HUES6 (cell line): ENCODE measurements at regions not wholly inside any gene's neighbourhood (a gene's known extent, or its start where the extent isn't known, plus 50 kb on each side); places are given as distances from the start of the nearest gene placed in this dataset.

Source experiments
- H3K27ac ChIP-seq: 2 replicates; pipeline ENCODE4 v1.7.0; 2013; ENCODE audit warnings: low read depth, mild to moderate bottlenecking, low read length, inconsistent platforms
- H3K27me3 ChIP-seq: 2 replicates; pipeline ENCODE4 v1.6.1; 2013; ENCODE audit warnings: low read length; ENCODE audit not compliant: control insufficient read depth, insufficient read depth
- H3K36me3 ChIP-seq: 2 replicates; pipeline ENCODE4 v1.6.1; 2013; ENCODE audit warnings: low read length; ENCODE audit not compliant: control insufficient read depth, insufficient read depth
- H3K4me1 ChIP-seq: 2 replicates; pipeline ENCODE4 v1.6.1; 2013; ENCODE audit warnings: low read length; ENCODE audit not compliant: control insufficient read depth, insufficient read depth
- H3K4me3 ChIP-seq: 2 replicates; pipeline ENCODE4 v1.5.1; 2013; ENCODE audit warnings: low read depth, low read length
- H3K9ac ChIP-seq: one replicate; pipeline ENCODE4 v1.6.1; 2013; ENCODE audit warnings: mild to moderate bottlenecking, low read length
- H3K9me3 ChIP-seq: 2 replicates; pipeline ENCODE4 v1.6.1; 2013; ENCODE audit warnings: low read depth, low read length; ENCODE audit not compliant: control insufficient read depth, insufficient read depth

DNA sequence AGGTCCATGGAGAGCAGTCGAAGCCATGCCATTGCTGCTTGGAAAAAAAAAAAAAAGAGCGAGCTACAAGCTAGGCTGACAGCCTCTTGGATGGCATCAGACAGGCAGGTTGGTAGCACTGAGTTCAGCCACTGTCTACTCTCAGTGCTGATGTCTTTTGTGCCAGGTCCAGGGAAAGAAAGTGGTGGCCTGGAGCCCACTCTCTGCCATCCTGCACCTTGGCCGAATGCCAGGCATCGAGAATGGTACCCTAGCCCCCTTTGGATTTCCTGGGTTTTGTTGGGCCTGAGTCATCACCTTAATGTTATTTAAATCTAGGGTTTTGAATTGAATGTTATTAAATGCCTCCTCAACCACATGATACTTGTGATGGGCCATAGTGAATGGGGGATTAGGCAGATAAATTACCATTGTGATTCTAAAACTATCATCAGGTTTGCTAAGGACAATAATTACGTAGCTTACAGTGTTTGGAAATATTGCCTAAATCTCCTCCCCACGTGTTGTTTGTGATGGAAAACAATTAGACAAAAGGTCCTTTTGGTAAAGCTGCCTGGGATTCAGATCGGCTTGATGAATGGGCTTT is 195.7 kb upstream of the GPR26 start:
- Histone ChIP-seq H3K9me3 (no peaks in the 10 kb centered on the region), H3K4me1 (peaks cover 13% of the 10 kb centered on the region), H3K27me3 (no peaks in the 10 kb centered on the region), H3K4me3 (no peak overlapping the region), H3K36me3 (no peaks in the 10 kb centered on the region), H3K27ac (no peak overlapping the region), H3K9ac (no peak overlapping the region)

DNA sequence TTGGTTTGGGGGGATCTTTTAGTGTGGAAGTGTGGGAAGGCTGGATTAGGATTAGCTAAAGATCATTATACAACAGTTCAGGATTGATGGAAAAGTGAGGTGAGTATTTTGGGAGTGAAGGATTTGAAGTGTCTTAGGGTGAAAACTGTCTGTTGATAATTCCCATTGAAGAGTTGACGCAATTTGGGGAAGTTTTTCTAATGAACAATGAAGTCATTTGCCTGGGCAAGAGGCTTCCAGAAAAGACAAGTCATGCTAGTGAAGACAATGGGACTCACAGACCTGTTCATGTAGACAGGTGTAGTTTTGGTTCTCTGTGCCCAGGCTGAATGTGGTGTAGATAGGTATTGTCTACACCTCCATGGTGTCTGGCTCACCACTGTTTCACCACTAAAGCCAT is 194.3 kb upstream of the GPR26 start:
- no peak overlapping the region for H3K27ac ChIP-seq
- no peak overlapping the region for H3K9ac ChIP-seq
- H3K27me3 ChIP-seq, result no peaks in the 10 kb centered on the region
- no peaks in the 10 kb centered on the region for H3K9me3 ChIP-seq
- H3K4me1 ChIP-seq, result peaks cover 13% of the 10 kb centered on the region
- no peak overlapping the region for H3K4me3 ChIP-seq
- no peaks in the 10 kb centered on the region for H3K36me3 ChIP-seq

DNA sequence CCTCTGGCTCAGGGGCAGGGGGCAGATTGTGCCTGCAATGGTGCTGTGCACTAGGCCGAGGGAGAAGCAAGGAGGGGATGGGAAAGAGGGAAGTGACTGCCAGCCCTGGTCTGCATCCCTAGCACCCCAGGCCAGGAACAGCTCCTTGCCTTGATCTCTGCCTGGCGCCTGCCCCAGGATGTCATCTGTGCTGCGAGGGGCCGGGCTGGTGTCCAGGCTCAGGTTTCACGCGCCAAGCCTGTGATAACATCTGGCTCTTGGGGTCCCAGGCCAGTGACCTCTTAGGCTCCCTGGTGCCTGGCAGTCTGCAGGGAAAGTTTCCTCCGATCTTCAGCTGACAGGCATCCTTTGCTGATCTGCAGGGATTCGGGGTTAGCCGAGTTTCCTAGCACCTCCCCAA is 193.5 kb upstream of the GPR26 start:
- peaks cover 13% of the 10 kb centered on the region for H3K4me1 ChIP-seq
- no peak overlapping the region for H3K27ac ChIP-seq
- no peak overlapping the region for H3K4me3 ChIP-seq
- H3K9me3 ChIP-seq, result no peaks in the 10 kb centered on the region
- no peak overlapping the region for H3K9ac ChIP-seq
- H3K27me3 ChIP-seq, result no peaks in the 10 kb centered on the region
- H3K36me3 ChIP-seq, result no peaks in the 10 kb centered on the region

DNA sequence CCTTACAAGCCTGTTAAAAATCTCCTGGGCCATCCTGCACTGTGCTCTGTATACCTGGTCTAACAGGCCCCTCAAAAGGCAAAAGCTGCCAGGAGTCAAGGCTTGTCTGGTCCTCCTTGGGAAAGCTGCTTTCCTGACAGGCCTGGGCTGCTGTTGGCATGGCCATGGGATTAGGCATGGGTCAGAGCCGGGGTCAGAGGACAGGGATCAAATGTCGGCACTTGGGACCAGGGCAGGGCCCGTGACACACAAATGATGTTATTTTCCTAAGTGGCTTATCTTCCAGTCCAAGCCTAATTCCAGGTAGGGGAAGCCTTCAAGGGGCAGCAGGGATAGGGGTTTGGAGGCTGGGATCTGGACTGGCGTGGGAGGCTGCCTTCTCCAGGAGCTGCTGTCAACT is 191.5 kb upstream of the GPR26 start:
- Histone ChIP-seq H3K36me3 (no peaks in the 10 kb centered on the region), H3K27me3 (no peaks in the 10 kb centered on the region), H3K27ac (no peak overlapping the region), H3K9ac (no peak overlapping the region), H3K9me3 (no peaks in the 10 kb centered on the region), H3K4me3 (no peak overlapping the region), H3K4me1 (peaks cover 22% of the 10 kb centered on the region)

DNA sequence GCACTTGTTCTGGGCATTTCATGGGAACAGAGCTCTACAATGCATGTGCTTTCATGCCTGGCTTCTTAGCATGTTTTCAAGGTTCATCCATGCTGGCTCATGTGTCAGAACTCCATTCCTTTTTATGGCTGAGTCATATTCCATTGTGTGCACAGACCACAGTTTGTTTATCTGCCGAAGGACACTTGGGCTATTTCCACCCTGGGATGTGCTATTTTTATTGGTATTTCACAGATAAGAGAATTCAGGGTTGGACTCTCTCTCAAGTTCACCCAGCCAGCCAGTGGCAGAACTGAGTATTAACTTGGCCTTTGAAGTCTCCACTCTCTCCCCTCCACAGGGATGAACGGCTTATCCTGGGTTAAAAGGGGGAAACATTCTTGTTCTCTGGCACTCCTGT is 190.7 kb upstream of the GPR26 start:
- H3K9me3 ChIP-seq, result no peaks in the 10 kb centered on the region
- no peak overlapping the region for H3K9ac ChIP-seq
- peaks cover 15% of the 10 kb centered on the region for H3K4me1 ChIP-seq
- no peaks in the 10 kb centered on the region for H3K27me3 ChIP-seq
- no peaks in the 10 kb centered on the region for H3K36me3 ChIP-seq
- H3K4me3 ChIP-seq, result no peak overlapping the region
- H3K27ac ChIP-seq, result no peak overlapping the region

DNA sequence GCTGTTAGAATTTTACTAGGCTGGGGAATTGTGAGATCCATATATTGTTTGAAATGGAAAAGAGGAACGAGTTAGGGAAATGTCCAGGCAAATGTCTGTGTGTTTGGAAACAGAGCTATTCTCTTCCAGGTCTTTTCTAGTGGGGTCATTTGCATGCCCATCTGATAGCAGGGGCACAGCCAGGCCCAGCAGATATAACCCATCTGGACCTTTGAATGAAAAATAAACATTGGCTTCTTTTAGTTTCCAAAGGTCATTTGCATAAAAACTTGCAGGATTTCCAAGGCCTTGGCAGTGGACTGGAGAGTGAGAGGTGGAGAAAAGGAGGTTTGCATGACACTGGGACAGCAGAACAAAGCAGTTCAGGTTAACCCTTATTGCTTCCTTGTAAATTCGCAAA is 188.0 kb upstream of the GPR26 start:
- Histone ChIP-seq H3K4me3 (no peak overlapping the region), H3K27ac (no peak overlapping the region), H3K9me3 (no peaks in the 10 kb centered on the region), H3K36me3 (no peaks in the 10 kb centered on the region), H3K4me1 (peaks cover 10% of the 10 kb centered on the region; the same call in 1 of the 2 replicates), H3K27me3 (no peaks in the 10 kb centered on the region), H3K9ac (no peak overlapping the region)

DNA sequence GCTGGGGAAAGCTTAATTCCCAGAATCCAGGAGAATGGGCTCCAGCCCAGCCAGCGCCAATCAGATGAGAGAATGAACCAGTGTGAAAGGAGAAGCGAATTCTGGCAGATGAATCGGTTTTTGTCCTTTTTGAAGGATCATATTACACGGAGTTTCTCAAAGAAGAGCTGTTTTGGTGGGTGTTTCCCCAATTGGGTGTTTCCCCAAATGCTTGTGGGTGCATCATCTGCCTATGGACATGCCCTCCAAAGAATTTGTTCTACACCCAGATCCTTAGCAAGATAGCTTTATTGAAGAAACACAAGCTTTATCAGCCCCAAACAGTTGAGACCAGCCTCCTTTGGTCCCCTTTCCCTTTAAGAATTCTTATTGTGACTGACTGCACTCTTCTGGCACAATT is 186.5 kb upstream of the GPR26 start:
- Histone ChIP-seq H3K27me3 (no peaks in the 10 kb centered on the region), H3K9ac (no peak overlapping the region), H3K9me3 (no peaks in the 10 kb centered on the region), H3K27ac (no peak overlapping the region), H3K36me3 (no peaks in the 10 kb centered on the region), H3K4me3 (no peak overlapping the region), H3K4me1 (0 out of 2 replicates have a peak, but pooled peaks cover 9% of the 10 kb centered on the region)

DNA sequence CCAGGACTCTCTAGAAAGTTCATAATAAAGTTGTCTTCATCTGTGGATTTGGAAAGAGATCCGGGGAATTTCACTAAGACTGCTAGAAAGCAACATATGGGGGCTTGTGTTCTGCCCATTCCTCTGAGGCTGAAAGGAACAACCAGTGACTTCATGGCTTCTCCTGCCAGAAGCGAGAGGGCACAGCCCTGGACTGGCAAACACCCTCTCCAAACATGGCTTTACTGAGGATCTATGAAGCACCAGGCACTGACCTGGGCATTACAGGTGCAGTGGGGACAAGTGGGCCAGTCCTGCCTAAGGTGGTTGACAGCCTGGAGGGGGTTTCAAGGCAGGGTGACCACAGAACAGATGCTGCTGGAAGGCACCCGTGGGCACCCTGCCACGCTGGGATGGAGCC is 185.8 kb upstream of the GPR26 start:
- Histone ChIP-seq H3K27me3 (no peaks in the 10 kb centered on the region), H3K4me3 (no peak overlapping the region), H3K4me1 (0 out of 2 replicates have a peak, but pooled peaks cover 9% of the 10 kb centered on the region), H3K9ac (no peak overlapping the region), H3K9me3 (no peaks in the 10 kb centered on the region), H3K27ac (no peak overlapping the region), H3K36me3 (no peaks in the 10 kb centered on the region)

DNA sequence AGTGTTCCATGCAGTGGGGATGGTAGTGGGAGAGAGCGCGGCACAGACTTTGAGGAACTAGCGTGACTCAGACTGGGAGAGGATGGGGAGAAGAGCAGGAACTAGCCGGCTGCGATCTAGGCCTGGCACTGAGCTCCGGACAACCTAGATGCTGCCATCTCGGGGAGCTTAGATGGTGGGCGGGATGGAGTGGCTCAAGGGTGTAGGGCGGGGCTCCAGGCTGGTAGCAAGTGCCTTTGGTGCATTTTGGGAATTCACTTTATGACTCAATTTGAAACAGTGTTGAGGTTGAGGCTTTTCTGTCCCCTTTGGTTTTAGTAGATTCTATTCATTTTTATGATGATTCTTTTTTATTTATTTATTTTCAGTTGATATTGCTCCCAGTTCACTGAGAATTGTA is 185.3 kb upstream of the GPR26 start:
- no peak overlapping the region for H3K9ac ChIP-seq
- H3K4me1 ChIP-seq, result 0 out of 2 replicates have a peak, but pooled peaks cover 9% of the 10 kb centered on the region
- no peak overlapping the region for H3K27ac ChIP-seq
- H3K9me3 ChIP-seq, result no peaks in the 10 kb centered on the region
- no peaks in the 10 kb centered on the region for H3K27me3 ChIP-seq
- H3K36me3 ChIP-seq, result no peaks in the 10 kb centered on the region
- no peak overlapping the region for H3K4me3 ChIP-seq

DNA sequence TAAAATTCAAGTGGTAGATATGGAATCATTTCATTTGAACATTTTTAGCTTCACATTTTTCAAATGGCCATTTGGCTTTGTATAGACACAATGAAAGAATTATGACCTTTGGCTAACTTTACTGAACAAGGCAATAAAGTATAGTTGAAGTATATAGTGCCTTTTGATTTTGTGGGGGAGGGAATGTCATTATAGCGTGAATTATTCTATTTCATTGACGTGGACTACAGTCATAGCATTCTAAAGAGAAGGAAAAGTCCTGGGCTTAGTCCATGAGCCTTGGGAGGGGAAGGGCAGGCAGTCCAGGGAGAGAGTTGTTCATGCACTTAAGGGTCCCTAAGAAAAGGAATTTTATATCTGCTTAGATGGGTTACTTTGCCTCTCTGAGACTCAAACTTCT is 181.4 kb upstream of the GPR26 start:
- no peaks in the 10 kb centered on the region for H3K36me3 ChIP-seq
- no peaks in the 10 kb centered on the region for H3K9me3 ChIP-seq
- no peak overlapping the region for H3K27ac ChIP-seq
- H3K9ac ChIP-seq, result no peak overlapping the region
- peaks cover 9% of the 10 kb centered on the region; the same call in 1 of the 2 replicates for H3K4me1 ChIP-seq
- no peaks in the 10 kb centered on the region for H3K27me3 ChIP-seq
- H3K4me3 ChIP-seq, result no peak overlapping the region

DNA sequence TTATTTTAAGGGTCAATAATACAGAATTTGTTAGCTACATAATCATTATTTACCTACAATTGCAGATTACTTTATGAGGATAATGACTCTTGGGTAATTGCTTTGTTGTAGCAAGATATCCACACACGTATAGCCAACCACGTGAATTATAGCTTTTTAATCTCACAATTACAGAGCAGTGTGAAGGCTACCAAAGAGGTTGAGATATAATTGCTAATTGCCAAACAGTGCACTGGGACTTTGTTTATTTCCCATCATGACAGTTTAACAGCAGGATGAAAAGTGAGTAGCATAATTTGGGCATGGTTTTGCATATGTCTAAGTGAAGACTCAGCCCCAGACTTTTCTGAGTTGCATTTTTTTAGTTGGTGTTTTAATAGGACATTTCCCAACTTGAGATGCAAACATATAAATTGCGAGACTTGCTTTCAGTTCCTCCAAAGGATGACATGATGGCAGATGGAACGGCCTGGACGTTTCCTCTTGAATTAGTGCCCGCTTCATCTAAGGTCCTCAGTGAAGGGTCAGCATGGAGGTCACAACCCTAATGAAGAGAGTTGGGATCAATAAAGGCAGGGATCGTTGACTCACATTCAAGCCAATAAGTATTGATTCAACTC is 180.7 kb upstream of the GPR26 start:
- Histone ChIP-seq H3K36me3 (no peaks in the 10 kb centered on the region), H3K9me3 (no peaks in the 10 kb centered on the region), H3K27me3 (no peaks in the 10 kb centered on the region), H3K27ac (no peak overlapping the region), H3K4me3 (no peak overlapping the region), H3K4me1 (peaks cover 9% of the 10 kb centered on the region; the same call in 1 of the 2 replicates), H3K9ac (no peak overlapping the region)
